ENCODE measurements at regions not wholly inside any gene's neighbourhood (a gene's known extent, or its start where the extent isn't known, plus 50 kb on each side); places are given as distances from the start of the nearest gene placed in this dataset.

GRCh38 chr18:75837316-75837715 lies 409.8 kb upstream of the SMIM21 start:
- no peak for DNase-seq

GRCh38 chr18:75836516-75836915 lies 409.0 kb upstream of the SMIM21 start:
- no peak for DNase-seq

GRCh38 chr18:75831960-75832359 lies 404.5 kb upstream of the SMIM21 start:
- no peak for DNase-seq

- no peak for DNase-seq
Observed at GRCh38 chr18:75830828-75831227, 403.3 kb upstream of the SMIM21 start.

GRCh38 chr18:75829091-75829490 lies 401.6 kb upstream of the SMIM21 start:
- DNase-seq, result no peak

- DNase-seq, result no peak
Observed at GRCh38 chr18:75828379-75828778, 400.9 kb upstream of the SMIM21 start.

GRCh38 chr18:75827751-75828287 lies 400.3 kb upstream of the SMIM21 start:
- DNase-seq, result no peak

DNA sequence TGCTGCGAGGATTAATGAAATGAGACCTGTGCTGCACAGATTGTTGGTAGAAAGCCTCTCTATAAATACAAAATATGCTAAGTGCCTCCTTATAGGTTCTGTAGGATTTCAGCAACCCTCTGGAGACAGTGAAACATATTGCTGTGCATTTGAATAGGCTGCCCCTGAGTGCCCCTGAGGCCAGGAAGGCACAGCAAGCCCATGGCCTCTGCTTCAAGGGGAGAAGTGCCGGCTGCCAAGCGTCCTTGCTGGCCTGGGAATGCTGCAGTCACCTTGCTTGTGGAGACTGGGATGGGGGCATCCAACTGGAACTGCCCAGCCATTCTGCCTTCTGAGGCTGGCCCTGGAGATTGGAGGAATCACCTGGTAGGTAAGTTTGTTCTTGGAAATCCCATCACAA lies 397.2 kb upstream of the SMIM21 start:
- DNase-seq, result no peak

- DNase-seq, result no peak
Observed at GRCh38 chr18:75823471-75823870, 396.0 kb upstream of the SMIM21 start.

GRCh38 chr18:75818383-75818782 lies 390.9 kb upstream of the SMIM21 start:
- no peak for DNase-seq

DNA sequence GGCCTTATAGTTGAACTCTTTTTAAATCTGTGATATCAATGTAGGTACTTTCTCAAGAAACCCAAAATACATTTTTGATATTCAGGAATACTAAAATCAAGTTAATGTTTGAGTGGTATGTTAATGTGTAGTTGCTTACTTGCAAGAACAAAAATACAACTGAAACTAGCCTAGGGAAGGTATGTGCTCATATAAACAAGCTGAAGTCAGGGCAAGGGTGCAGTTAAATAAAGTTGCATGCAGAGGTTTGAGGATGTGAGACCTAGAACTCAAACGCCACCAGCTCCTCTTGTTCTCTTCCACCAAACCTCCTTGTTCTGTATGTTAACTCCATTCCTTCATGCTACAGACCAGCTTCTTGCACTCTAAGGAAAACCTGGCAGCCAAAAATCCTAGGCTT lies 388.3 kb upstream of the SMIM21 start:
- DNase-seq, result no peak

GRCh38 chr18:75812761-75813160 lies 385.3 kb upstream of the SMIM21 start:
- no peak for DNase-seq

GRCh38 chr18:75810961-75811551 lies 383.6 kb upstream of the SMIM21 start:
- peak; percentile 14 for DNase-seq

DNA sequence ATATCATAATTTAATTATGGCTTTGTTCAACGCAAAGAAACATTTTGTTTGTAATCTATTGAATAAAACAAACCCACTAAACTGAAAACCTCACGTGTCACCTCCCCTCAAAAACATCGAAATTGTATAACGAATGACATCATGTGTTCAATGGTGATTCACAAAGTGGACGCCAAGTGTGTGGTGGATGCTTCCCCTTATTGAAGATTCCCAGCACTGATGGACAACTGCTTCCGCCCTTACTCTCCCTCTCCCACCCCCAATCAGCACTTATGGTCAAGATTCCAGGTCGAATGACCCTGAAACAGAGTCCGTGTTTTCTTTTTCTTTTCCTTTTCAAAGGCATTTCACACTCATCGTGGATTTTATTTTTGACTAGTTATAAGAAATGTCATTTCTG lies 383.0 kb upstream of the SMIM21 start:
- no peak for DNase-seq

DNA sequence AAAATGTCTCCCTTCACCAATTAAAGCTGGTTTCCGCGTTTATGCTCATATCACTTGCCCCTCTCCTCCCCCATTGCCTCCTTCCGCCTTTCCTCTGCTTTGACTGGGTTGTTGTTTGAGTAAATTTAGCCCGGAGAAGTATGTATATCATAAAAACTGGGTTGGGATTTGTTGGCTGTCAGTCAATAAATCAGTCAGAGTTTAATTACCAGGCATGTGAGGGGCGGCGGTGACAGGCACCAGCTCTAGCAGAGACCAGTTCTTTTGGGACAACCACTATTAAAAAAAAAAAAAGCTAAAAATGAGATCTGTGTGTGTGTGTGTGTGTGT lies 382.4 kb upstream of the SMIM21 start:
- DNase-seq, result no peak

- DNase-seq, result no peak
Observed at GRCh38 chr18:75809151-75809925, 381.8 kb upstream of the SMIM21 start.

- DNase-seq, result no peak
Observed at GRCh38 chr18:75805265-75805664, 377.8 kb upstream of the SMIM21 start.

GRCh38 chr18:75802681-75803080 lies 375.2 kb upstream of the SMIM21 start:
- no peak for DNase-seq

DNA sequence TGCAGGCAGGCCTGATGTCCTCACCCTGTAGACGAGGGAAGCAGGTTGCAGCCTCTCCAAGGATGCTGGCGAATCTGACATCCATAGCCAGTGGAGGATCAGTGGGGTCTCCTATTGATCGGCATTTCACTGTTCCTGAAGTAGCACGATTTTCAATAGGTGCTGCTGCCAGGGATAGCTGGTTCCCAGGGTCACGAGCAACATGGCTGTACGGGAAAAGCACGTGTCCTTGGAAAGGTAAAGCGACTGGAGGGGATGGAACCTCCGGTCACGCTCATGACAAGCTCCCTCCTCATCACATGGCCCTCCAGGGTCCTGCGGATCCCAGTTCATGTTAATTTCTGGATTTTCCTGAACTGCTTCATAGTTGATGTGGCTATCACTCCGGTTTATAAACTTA lies 373.7 kb upstream of the SMIM21 start:
- DNase-seq, result no peak

GRCh38 chr18:75800331-75800648 lies 372.8 kb upstream of the SMIM21 start:
- no peak for DNase-seq

GRCh38 chr18:75799449-75800330 lies 372.2 kb upstream of the SMIM21 start:
- no peak for DNase-seq

- DNase-seq, result no peak
Observed at GRCh38 chr18:75797046-75797445, 369.5 kb upstream of the SMIM21 start.

DNA sequence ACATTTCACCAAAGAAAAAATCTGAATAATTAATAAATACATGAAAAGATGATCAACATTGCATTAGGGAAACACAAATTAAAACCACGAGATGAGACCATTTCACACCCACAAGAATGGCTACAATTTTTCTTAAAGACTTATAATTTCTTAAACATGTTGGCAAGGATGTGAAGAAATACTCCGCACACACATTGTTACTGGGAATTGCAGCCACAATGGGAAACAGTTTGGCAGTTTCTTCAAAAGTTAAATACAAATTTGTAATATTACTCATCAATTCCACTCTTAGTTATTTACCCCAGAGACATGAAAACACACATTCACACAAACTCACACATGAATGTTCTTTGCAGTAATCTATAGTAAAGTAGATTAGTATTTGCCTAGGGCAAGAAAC lies 363.3 kb upstream of the SMIM21 start:
- no peak for DNase-seq

DNA sequence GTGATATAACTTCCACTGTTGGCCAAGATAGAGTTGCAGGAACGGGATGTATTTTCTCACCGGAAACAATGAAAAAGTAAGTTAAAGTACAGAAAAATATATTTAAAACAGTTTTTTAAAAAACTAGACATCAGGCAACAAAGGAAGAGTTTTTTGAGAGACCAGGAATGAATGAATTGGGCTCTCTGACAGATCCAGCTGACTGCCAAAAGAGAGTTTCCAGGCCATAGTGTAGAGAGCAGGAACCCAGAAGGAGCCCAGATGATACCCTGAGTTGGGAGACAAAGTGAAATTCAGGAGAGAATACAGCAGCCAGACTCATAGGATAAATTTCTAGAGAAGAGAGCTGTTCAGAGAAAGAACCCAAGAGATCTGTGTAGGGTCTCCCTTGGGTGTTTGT lies 362.6 kb upstream of the SMIM21 start:
- DNase-seq, result no peak

All from RPMI8226 (cell line).